ENCODE measurements at regions not wholly inside any gene's neighbourhood (a gene's known extent, or its start where the extent isn't known, plus 50 kb on each side); places are given as distances from the start of the nearest gene placed in this dataset.

DNA sequence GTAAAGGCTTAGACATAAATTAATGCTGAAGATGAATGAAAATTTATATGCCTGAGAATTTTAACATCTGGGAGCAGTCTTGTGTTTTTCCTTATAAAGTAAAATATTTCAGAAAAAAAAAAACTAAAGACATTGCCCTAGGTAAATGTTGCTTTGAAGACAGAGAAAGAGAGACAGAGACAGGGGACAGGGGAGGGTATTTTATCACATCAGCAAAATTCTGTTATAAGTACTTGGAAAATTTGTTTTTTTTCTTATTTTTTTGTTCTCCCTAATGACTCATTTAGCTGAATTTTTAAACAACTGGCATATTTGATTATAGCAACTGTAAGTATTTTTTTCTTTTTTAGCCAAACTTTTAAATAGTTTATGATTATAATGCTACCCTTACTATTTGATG, 1540.6 kb upstream of the GBE1 start:
- no peak for DNase-seq (ENCODE audit: low spot score)

DNA sequence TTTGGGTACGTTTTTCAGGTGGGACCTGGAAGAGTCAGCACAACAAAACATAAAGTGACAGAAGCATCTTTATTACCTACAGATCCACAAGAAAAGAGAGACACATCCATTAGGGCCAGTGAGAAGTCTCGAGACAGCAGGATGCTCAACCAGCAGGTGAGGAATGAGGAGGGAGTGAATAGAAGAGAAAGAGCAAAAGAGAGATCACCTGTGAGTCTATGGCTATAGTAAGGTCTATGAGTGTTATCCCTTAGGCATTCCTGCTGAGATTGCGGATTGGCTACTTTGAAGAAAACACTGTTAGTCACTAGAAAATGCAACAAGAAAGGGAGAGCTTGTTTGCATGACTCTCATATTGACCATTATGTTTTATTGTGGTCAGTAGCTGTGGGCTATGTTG, 1556.2 kb upstream of the GBE1 start:
- no peak for DNase-seq (ENCODE audit: low spot score)

GRCh38 chr3:83320726-83321125, 1559.3 kb upstream of the GBE1 start:
- DNase-seq (ENCODE audit: low spot score): no peak

DNA sequence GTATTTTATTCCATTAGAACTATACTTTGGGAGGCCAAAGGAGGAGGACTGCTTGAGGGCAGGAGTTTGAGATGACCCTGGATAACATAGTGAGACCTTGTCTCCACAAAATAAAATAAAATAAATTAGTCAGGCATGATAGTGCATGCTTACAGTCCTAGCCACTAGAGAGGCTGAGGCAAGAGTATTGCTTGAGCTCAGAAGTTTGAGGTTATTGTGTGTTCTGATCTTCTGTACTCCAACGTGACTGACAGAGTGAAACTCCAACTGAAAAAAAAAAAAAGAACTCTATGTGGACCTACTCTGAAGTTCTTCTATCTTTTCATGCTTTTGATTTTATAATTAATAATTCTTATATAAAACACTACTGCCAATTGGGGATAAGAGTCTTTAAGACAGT, 1560.0 kb upstream of the GBE1 start:
- no peak for DNase-seq (ENCODE audit: low spot score)

DNA sequence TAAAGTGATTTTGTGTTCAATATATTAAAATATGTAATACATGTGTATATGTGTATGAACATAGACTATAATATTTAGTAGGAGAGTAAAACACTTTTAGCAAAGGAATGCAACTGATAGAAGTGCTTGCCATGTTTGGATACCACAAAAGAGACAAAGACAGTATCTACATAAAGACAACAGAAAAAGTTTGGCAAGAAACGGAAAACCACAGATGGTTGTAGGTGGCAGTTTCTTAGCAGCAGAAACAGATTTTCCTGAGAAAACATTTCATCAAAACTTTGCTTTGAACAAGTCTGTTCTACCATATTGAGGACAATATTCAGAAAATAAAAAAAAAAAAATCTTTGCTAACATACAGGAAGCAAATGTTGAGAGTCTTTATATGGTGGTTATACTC, 1560.4 kb upstream of the GBE1 start:
- no peak for DNase-seq (ENCODE audit: low spot score)

DNA sequence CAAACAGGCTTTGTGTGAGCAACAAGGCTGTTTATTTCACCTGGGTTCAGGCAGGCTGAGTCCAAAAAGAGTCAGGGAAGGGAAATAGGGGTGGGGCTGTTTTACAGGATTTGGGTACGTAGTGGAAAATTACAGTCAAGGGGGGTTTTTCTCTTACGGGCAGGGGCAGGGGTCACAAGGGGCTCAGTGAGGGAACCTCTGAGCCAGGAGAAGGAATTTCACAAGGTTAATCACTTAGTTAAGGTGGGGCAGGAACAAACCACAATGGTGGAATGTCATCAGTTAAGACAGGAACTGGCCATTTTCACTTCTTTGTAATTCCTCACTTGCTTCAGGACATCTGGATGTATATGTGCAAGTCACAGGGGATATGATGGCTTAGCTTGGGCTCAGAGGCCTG, 1592.8 kb upstream of the GBE1 start:
- no peak for DNase-seq (ENCODE audit: low spot score)

GRCh38 chr3:83393276-83393675, 1565.5 kb upstream of the CADM2 start:
- DNase-seq (ENCODE audit: low spot score): no peak

DNA sequence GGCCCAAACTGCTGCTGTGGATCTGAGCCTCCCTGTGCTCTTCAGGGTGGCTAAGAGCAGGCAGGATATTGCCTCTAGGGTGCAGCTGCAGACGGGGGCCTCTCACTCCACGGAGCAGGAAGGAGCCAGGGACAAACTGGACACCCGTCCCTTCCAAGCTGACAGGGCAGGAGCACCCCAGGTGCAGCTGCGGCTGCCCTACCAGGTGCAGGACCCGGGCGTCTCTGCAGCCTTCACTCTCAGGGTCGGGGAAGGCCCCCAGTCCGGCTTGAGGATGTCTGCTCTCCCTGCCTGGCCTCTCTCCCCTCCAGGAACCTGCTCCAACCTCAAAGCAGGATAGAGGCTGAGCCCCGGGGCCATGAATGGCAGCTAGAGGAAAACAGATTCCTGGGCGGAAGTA, 1554.9 kb upstream of the CADM2 start:
- DNase-seq (ENCODE audit: low spot score): no peak

- DNase-seq (ENCODE audit: low spot score): no peak
Observed at GRCh38 chr3:83426300-83426699, 1532.5 kb upstream of the CADM2 start.

DNA sequence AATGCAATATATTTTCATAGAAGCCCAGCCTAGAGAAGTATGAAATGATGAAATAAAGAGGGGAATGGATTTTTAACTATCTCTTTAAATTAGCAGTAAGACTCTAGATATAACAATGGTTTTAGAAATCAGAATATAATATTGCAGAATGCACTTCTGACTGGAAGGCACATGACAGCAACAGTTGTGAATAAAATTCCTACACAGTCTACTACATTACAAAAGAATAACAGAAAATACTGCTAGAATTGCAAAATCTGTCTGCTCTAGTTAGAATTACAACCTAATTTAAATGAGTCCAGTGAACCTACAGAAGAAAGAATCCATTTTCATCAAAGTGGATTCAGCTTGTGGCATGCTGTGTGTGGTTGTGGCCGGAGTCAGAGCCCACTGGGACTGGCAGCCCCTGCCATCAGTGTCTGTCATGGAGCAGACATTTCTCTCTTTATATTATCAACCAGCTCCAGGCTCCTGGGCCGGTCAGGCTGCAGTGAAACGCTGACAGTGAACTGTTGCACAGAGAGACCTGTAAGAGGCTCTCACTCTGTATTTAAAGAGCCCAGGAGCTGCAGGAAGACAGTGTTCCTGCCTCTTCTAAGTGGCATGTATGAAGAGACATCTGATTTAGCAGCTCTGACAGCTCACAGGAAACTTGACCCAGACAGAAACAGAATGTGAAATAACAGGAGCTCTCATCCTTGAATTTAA, 1523.8 kb upstream of the CADM2 start:
- no peak for DNase-seq (ENCODE audit: low spot score)

GRCh38 chr3:83438188-83438587, 1520.6 kb upstream of the CADM2 start:
- DNase-seq (ENCODE audit: low spot score): peak; percentile 41

- DNase-seq (ENCODE audit: low spot score): no peak
Observed at GRCh38 chr3:83453056-83453455, 1505.7 kb upstream of the CADM2 start.

DNA sequence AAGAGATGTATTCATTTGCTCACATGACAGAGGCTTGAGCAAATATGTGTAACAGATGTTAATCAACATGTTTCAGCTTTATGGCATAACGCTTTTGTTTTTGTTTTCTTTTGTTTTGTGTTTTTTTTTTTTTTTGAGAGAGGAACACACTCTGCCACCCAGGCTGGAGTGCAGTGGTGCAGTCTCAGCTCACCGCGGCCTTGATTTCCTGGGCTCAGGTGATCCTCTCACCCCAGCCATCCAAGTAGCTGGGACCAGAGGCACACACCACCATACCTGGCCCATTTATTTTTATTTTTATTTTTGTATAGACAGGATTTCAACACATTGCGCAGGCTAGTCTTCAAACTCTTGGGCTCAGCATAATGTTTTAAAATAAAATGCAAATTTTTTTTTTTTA, 1504.4 kb upstream of the CADM2 start:
- no peak for DNase-seq (ENCODE audit: low spot score)

- peak; percentile 87 for DNase-seq (ENCODE audit: low spot score)
Observed at GRCh38 chr3:83457551-83457950, 1501.2 kb upstream of the CADM2 start.

DNA sequence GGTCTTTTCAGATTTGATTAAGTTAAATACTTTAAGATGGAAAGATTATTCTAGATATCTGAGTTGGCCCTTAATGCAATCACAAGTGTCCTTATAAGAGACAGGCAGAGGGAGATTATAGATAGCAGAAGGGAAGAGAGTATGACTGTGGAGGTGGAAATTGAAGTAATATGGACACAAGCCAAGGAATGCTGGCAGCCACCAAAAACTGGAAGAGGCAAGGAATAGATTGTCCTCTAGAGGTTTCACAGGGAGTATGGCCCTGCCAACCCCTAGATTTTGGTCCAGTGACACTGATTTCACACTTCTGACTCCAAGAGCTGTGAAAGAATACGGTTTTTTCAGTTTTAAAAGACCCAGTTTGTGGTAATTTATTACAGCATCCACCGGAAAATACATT, 1498.7 kb upstream of the CADM2 start:
- no peak for DNase-seq (ENCODE audit: low spot score)

- no peak for DNase-seq (ENCODE audit: low spot score)
Observed at GRCh38 chr3:83461411-83461810, 1497.4 kb upstream of the CADM2 start.

DNA sequence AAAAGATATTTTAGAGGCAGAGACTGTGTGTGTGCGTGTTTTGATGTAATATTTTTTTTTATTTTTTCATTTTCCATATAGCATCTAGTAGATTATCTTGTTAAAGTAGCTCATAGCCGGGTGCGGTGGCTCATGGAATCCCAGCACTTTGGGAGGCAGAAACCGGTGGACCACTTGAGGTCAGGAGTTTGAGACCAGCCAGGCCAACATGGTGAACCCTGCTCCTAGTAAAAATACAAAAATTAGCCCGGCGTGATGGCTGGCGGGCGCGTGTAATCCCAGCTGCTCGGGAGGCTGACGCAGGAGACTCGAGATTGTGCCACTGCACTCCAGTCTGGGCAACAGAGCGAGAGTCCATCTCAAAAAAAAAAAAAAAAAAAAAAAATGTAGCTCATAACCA, 1481.2 kb upstream of the CADM2 start:
- no peak for DNase-seq (ENCODE audit: low spot score)

GRCh38 chr3:83482402-83483070, 1476.3 kb upstream of the CADM2 start:
- no peak for DNase-seq (ENCODE audit: low spot score)

- DNase-seq (ENCODE audit: low spot score): no peak
Observed at GRCh38 chr3:83496462-83496861, 1462.3 kb upstream of the CADM2 start.

- no peak for DNase-seq (ENCODE audit: low spot score)
Observed at GRCh38 chr3:83498361-83499016, 1460.3 kb upstream of the CADM2 start.

DNA sequence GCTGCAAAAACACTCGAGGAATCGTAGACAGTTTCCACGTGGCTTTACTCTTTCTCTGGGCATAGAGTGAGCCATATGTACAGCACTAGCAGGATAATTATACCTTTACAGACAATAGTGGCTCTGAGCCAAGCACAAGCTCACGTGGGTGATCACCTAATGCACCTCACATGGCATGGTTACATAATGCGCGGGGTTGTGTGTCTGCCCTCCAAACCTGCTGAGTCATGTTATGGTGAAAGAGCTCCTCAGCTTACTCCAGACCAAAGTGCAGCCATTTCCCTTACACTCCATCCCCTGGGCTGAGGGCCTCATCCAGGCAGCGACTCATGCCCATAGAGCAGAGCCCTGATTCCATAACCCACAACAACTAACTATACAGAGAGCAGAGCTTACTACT, 1458.4 kb upstream of the CADM2 start:
- no peak for DNase-seq (ENCODE audit: low spot score)

DNA sequence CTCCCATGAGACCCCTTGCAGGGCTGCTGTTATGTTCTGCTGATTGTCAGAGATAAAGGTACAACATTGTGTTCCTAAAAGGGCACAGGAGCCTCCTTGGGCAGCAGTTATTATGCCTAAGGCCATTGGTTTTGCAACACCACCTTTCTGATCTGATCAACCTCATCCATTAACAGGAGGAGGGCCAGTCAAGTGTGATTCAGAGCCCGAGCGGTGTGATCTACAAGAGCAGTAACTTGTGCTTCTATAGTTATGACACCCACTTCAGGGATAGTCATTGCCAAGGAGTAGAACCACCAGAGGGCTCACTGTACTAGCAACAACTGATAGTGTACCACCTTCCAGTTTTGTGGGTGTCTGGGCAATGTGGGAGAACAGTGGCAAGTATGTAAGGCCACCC, 1457.9 kb upstream of the CADM2 start:
- no peak for DNase-seq (ENCODE audit: low spot score)

DNA sequence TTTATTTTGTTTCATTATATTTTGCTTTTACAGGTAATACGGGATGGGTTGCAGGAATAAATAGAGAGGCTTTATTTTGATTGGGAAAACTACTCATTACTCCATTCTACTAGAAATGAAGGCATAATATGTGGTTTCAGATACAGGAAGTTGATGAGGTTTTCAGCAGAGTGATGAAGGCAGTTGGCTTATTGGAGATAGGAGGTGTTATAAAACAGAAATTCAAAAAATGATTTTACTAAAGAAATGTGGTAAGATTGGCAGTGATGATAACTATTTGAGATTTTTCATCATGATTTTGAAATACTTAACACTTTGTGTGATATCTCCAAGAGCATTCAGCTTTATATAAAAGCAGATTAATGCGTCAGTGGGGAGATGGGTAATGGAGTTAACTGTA, 1445.7 kb upstream of the CADM2 start:
- no peak for DNase-seq (ENCODE audit: low spot score)

GRCh38 chr3:83513677-83514076, 1445.1 kb upstream of the CADM2 start:
- DNase-seq (ENCODE audit: low spot score): no peak
